Stomach (tissue), 8 donors: ENCODE measurements at regions not wholly inside any gene's neighbourhood (a gene's known extent, or its start where the extent isn't known, plus 50 kb on each side); places are given as distances from the start of the nearest gene placed in this dataset.

Experiments used
- DNase-seq, 2 donors: peaks; one replicate each; pipeline versions ENCODE4 v3.0.0 to v3.0.0-alpha.2; 2013 to 2019
- H3K27ac ChIP-seq, 5 donors: fragments of 200-600 bp in 4 of 5; sonication (generic) in 4 of 5; one replicate each; pipeline ENCODE4 v1.5.1; 2013 to 2019; ENCODE audit warnings: mild to moderate bottlenecking in 1 of 5, moderate library complexity in 1 of 5
- H3K27me3 ChIP-seq, 3 donors: fragments of 200-600 bp; sonication (generic); one replicate each; pipeline ENCODE4 v1.5.1; 2017 to 2019; ENCODE audit warnings: mixed run types in 1 of 3
- H3K36me3 ChIP-seq, 4 donors: fragments of 200-600 bp; sonication (generic); 1 replicate in 3 of 4; 2 replicates in 1 of 4; pipeline ENCODE4 v1.5.1; 2016 to 2019
- H3K4me1 ChIP-seq, 4 donors: fragments of 200-600 bp; sonication (generic); one replicate each; pipeline ENCODE4 v1.5.1; 2016 to 2019
- H3K4me3 ChIP-seq, 4 donors: fragments of 200-600 bp; sonication (generic) in 3 of 4; one replicate each; pipeline ENCODE4 v1.5.1; 2016 to 2019; ENCODE audit warnings: mild to moderate bottlenecking in 1 of 4
- H3K9me3 ChIP-seq, 4 donors: fragments of 200-600 bp; sonication (generic); one replicate each; pipeline ENCODE4 v1.5.1; 2016 to 2019
- CTCF ChIP-seq, 7 experiments: fragments of 450-650 bp in 4 of 7; fragments of 200-600 bp in 3 of 7; sonication (generic) in 3 of 7; IDR thresholded peaks; one replicate each; pipeline ENCODE4 v1.5.1; 2016 to 2019; ENCODE audit warnings: antibody characterized with exemption in 7 of 7, control low read depth in 2 of 7, mild to moderate bottlenecking in 1 of 7
- EP300 ChIP-seq: sonication (generic); formaldehyde crosslinking; IDR thresholded peaks from one replicate; pipeline ENCODE4 v1.6.1; 2017; ENCODE audit warnings: antibody characterized with exemption
- POLR2A ChIP-seq, 4 donors: fragments of 450-650 bp; IDR thresholded peaks; one replicate each; pipeline ENCODE4 v1.6.1; 2016; ENCODE audit warnings: antibody characterized with exemption in 4 of 4, control low read depth in 2 of 4, mild to moderate bottlenecking in 1 of 4, moderate library complexity in 1 of 4
- POLR2AphosphoS5 ChIP-seq, 3 donors: sonication (generic); formaldehyde crosslinking; IDR thresholded peaks; one replicate each; pipeline ENCODE4 v1.6.1; 2016; ENCODE audit warnings: antibody characterized with exemption in 3 of 3
- WGBS, 5 donors: extraction: QIAGEN DNeasy Blood & Tissue Kit in 3 of 5; methylation state at CpG; one replicate each; pipeline versions ENCODE4 v1.1.5 to v1.1.7; 2013 to 2018; 5-methylcytosine and 5-hydroxymethylcytosine counted together
- intact Hi-C: fragments of 100-400 bp; cut with DNase I; formaldehyde crosslinking; loops from one replicate; pipeline ENCODE4 v1.15.1; 2023; ENCODE audit warnings: low total_unique reads
- donor health status: healthy with polysubstance abuse.
- donor health status: Bipolar disorder and iron deficiency.
- donor health status: healthy.

GRCh38 chr2:2809771-2810170 is 478.7 kb upstream of the MYT1L start:
- TF ChIP-seq POLR2AphosphoS5 (IDR thresholded peaks at IDR 0.05) (no peak), CTCF (IDR thresholded peaks at IDR 0.05) (no peak), EP300 (no peak), POLR2A (IDR thresholded peaks at IDR 0.05) (no peak)
- no peak overlapping the region for H3K4me3 ChIP-seq
- H3K27ac ChIP-seq, result no peak overlapping the region
- no peaks in the 10 kb centered on the region for H3K4me1 ChIP-seq
- no peaks in the 10 kb centered on the region for H3K36me3 ChIP-seq
- no peak for DNase-seq
- intact Hi-C loops, result no loop called here
- WGBS, 5 donors, result 79 to 90% (median 86%) methylated on average over 7 of the region's 7 CpGs
- no peaks in the 10 kb centered on the region for H3K27me3 ChIP-seq
- peaks cover 2 to 20% (median 16%) of the 10 kb centered on the region in 4 donors for H3K9me3 ChIP-seq

GRCh38 chr2:2808551-2809058 is 477.5 kb upstream of the MYT1L start:
- Histone ChIP-seq H3K27ac (no peak overlapping the region), H3K27me3 (no peaks in the 10 kb centered on the region), H3K4me3 (no peak overlapping the region), H3K4me1 (no peaks in the 10 kb centered on the region), H3K9me3 (peaks cover 1 to 9% (median 5%) of the 10 kb centered on the region in 4 donors), H3K36me3 (no peaks in the 10 kb centered on the region)
- DNase-seq, result no peak
- no peak for TF ChIP-seq CTCF (IDR thresholded peaks at IDR 0.05)
- TF ChIP-seq EP300, result no peak
- no peak for TF ChIP-seq POLR2AphosphoS5 (IDR thresholded peaks at IDR 0.05)
- no peak for TF ChIP-seq POLR2A (IDR thresholded peaks at IDR 0.05)
- intact Hi-C loops, result no loop called here
- WGBS, 5 donors, result 65 to 75% (median 70%) methylated on average over 5 to 7 of the region's 7 CpGs

- Histone ChIP-seq H3K4me3 (no peak overlapping the region), H3K36me3 (no peaks in the 10 kb centered on the region), H3K9me3 (peaks cover 0 to 12% (median 8%) of the 10 kb centered on the region in 4 donors), H3K27ac (no peak overlapping the region), H3K27me3 (no peaks in the 10 kb centered on the region), H3K4me1 (no peaks in the 10 kb centered on the region)
- no peak for TF ChIP-seq POLR2A (IDR thresholded peaks at IDR 0.05)
- TF ChIP-seq POLR2AphosphoS5 (IDR thresholded peaks at IDR 0.05), result no peak
- TF ChIP-seq CTCF (IDR thresholded peaks at IDR 0.05), result no peak
- TF ChIP-seq EP300, result no peak
- 60 to 80% (median 76%) methylated on average over 7 of the region's 7 CpGs for WGBS, 5 donors
- intact Hi-C loops, result no loop called here
- DNase-seq, result no peak
These were observed 475.6 kb upstream of the MYT1L start for GRCh38 chr2:2806711-2807110.

- no peaks in the 10 kb centered on the region for H3K4me1 ChIP-seq
- WGBS, 5 donors, result 63 to 73% (median 69%) methylated on average over 5 of the region's 5 CpGs
- H3K9me3 ChIP-seq, result peaks cover 0 to 12% (median 8%) of the 10 kb centered on the region in 4 donors
- intact Hi-C loops, result no loop called here
- no peak overlapping the region for H3K27ac ChIP-seq
- no peak overlapping the region for H3K4me3 ChIP-seq
- H3K36me3 ChIP-seq, result no peaks in the 10 kb centered on the region
- DNase-seq, result no peak
- H3K27me3 ChIP-seq, result no peaks in the 10 kb centered on the region
- no peak for TF ChIP-seq POLR2AphosphoS5 (IDR thresholded peaks at IDR 0.05)
- TF ChIP-seq POLR2A (IDR thresholded peaks at IDR 0.05), result no peak
- TF ChIP-seq EP300, result no peak
- TF ChIP-seq CTCF (IDR thresholded peaks at IDR 0.05), result no peak
These were observed 474.2 kb upstream of the MYT1L start for GRCh38 chr2:2805263-2805662.
